ENCODE measurements at regions not wholly inside any gene's neighbourhood (a gene's known extent, or its start where the extent isn't known, plus 50 kb on each side); places are given as distances from the start of the nearest gene placed in this dataset.

- TF ChIP-seq CTCF (IDR thresholded peaks at IDR 0.05 in 4 of 5, conservative IDR thresholded peaks at IDR 0.05 in 1 of 5) (no peak), POLR2A (IDR thresholded peaks at IDR 0.05) (no peak)
Observed at GRCh38 chr3:88589138-88589537, 439.4 kb downstream of the C3orf38 start.
